GM23338 (cell line): ENCODE measurements at regions not wholly inside any gene's neighbourhood (a gene's known extent, or its start where the extent isn't known, plus 50 kb on each side); places are given as distances from the start of the nearest gene placed in this dataset.

Source experiments
- ATAC-seq: fragments of 200-7000 bp; cut with Tn5 transposase; 3 replicates; pipeline ENCODE4 v1.9.1; 2020
- DNase-seq: peaks from one replicate; pipeline ENCODE4 v3.0.0-alpha.2; 2015; ENCODE audit warnings: low spot score
- H2AFZ ChIP-seq: fragments of 200-600 bp; sonication (generic); 2 replicates; pipeline ENCODE4 v1.8.0; 2016; ENCODE audit warnings: antibody characterized with exemption, mild to moderate bottlenecking, moderate library complexity
- H3F3A ChIP-seq: fragments of 200-600 bp; sonication (generic); replicated peaks from 2 replicates; pipeline ENCODE4 v1.8.0; 2017; ENCODE audit warnings: antibody characterized with exemption, mixed run types, low read depth
- H3K27ac ChIP-seq: fragments of 200-600 bp; sonication (generic); 2 replicates; pipeline ENCODE4 v1.6.1; 2016; ENCODE audit warnings: low read depth
- H3K27me3 ChIP-seq: fragments of 200-600 bp; sonication (generic); 2 replicates; pipeline ENCODE4 v1.8.0; 2016; ENCODE audit warnings: mild to moderate bottlenecking, mixed run types, moderate library complexity; ENCODE audit not compliant: insufficient read depth
- H3K36me3 ChIP-seq: fragments of 200-600 bp; sonication (generic); 2 replicates; pipeline ENCODE4 v1.8.0; 2016; ENCODE audit warnings: mild to moderate bottlenecking; ENCODE audit not compliant: insufficient read depth
- H3K4me1 ChIP-seq: fragments of 200-600 bp; sonication (generic); 2 replicates; pipeline ENCODE4 v1.8.0; 2016; ENCODE audit warnings: mild to moderate bottlenecking, moderate library complexity; ENCODE audit not compliant: insufficient read depth
- H3K4me2 ChIP-seq: fragments of 200-600 bp; sonication (generic); 2 replicates; pipeline ENCODE4 v1.7.1; 2017; ENCODE audit warnings: mixed run types
- H3K4me3 ChIP-seq: fragments of 200-600 bp; sonication (generic); 2 replicates; pipeline ENCODE4 v1.6.1; 2016; ENCODE audit warnings: mixed run types
- H3K79me2 ChIP-seq: fragments of 200-600 bp; sonication (generic); replicated peaks from 2 replicates; pipeline ENCODE4 v1.8.0; 2017; ENCODE audit warnings: mild to moderate bottlenecking; ENCODE audit not compliant: insufficient read depth
- H3K9me2 ChIP-seq: fragments of 200-600 bp; sonication (generic); 2 replicates; pipeline ENCODE4 v1.8.0; 2017; ENCODE audit not compliant: insufficient read depth
- H4K20me1 ChIP-seq: fragments of 200-600 bp; sonication (generic); replicated peaks from 2 replicates; pipeline ENCODE4 v1.8.0; 2017; ENCODE audit warnings: mild to moderate bottlenecking; ENCODE audit not compliant: insufficient read depth
- H3K27ac Mint-ChIP-seq: 2 replicates; pipeline ENCODE4 v1.8.0; 2020; ENCODE audit warnings: inconsistent platforms, mild to moderate bottlenecking, moderate library complexity, mixed read lengths
- H3K27me3 Mint-ChIP-seq: 3 replicates; pipeline ENCODE4 v1.8.0; 2022; ENCODE audit warnings: low read depth, mild to moderate bottlenecking, moderate library complexity, mixed read lengths, inconsistent platforms; ENCODE audit not compliant: insufficient read depth, poor library complexity
- H3K36me3 Mint-ChIP-seq: 3 replicates; pipeline ENCODE4 v1.8.0; 2021; ENCODE audit warnings: low read depth, mild to moderate bottlenecking, inconsistent platforms, moderate library complexity, mixed read lengths
- H3K4me1 Mint-ChIP-seq: 3 replicates; pipeline ENCODE4 v1.8.0; 2020; ENCODE audit warnings: mild to moderate bottlenecking, inconsistent platforms, mixed read lengths
- H3K4me3 Mint-ChIP-seq: 3 replicates; pipeline ENCODE4 v1.8.0; 2021; ENCODE audit warnings: moderate library complexity, mild to moderate bottlenecking, inconsistent platforms, mixed read lengths
- H3K9me3 Mint-ChIP-seq: 3 replicates; pipeline ENCODE4 v1.8.0; 2020; ENCODE audit warnings: moderate library complexity, mild to moderate bottlenecking, inconsistent platforms, mixed read lengths
- CREB1 ChIP-seq: fragments of 250-450 bp; sonication (Bioruptor Pico); IDR thresholded peaks from 2 replicates; pipeline ENCODE4 v1.5.0; 2020; ENCODE audit warnings: low read depth, mild to moderate bottlenecking, moderate library complexity
- EZH2 ChIP-seq: fragments of 200-600 bp; sonication (generic); IDR thresholded peaks from one replicate; pipeline ENCODE4 v1.8.0; 2017; ENCODE audit warnings: antibody characterized with exemption, mild to moderate bottlenecking, low read depth; ENCODE audit not compliant: unreplicated experiment
- JUNB ChIP-seq: IDR thresholded peaks from one replicate; pipeline ENCODE4 v1.6.1; 2016; ENCODE audit warnings: antibody characterized with exemption; ENCODE audit not compliant: unreplicated experiment
- NANOG ChIP-seq: IDR thresholded peaks from 2 replicates; pipeline ENCODE4 v1.6.1; 2016; ENCODE audit warnings: antibody characterized with exemption, borderline replicate concordance
- REST ChIP-seq: IDR thresholded peaks from one replicate; pipeline ENCODE4 v1.6.1; 2018; ENCODE audit warnings: antibody characterized with exemption; ENCODE audit not compliant: unreplicated experiment
- ZNF114 ChIP-seq: fragments of 250-450 bp; sonication (Bioruptor Pico); IDR thresholded peaks from 2 replicates; pipeline ENCODE4 v1.5.0; 2020; ENCODE audit warnings: mild to moderate bottlenecking, moderate library complexity
- ZNF331 ChIP-seq: fragments of 250-450 bp; sonication (Bioruptor Pico); IDR thresholded peaks from 2 replicates; pipeline ENCODE4 v1.5.0; 2020; ENCODE audit warnings: low read depth, mild to moderate bottlenecking, moderate library complexity
- TF ChIP-seq, protein P1 (sequence below): IDR thresholded peaks from 2 replicates; pipeline ENCODE4 v1.6.1; 2016; ENCODE audit warnings: antibody characterized with exemption
- TF ChIP-seq, protein P2 (sequence below): fragments of 250-450 bp; sonication (Bioruptor Pico); IDR thresholded peaks from 2 replicates; pipeline ENCODE4 v1.5.0; 2020; ENCODE audit warnings: mild to moderate bottlenecking, moderate library complexity

- Histone ChIP-seq H3K4me2 (no peak overlapping the region), H3K27ac (no peak overlapping the region), H3K27me3 (no peaks in the 10 kb centered on the region), H3K4me1 (no peaks in the 10 kb centered on the region), H3F3A (no peaks in the 10 kb centered on the region), H3K9me2 (peaks cover 6% of the 10 kb centered on the region; the same call in 1 of the 2 replicates), H3K36me3 (no peaks in the 10 kb centered on the region), H3K79me2 (no peaks in the 10 kb centered on the region), H2AFZ (no peak overlapping the region), H4K20me1 (no peaks in the 10 kb centered on the region), H3K4me3 (no peak overlapping the region)
- Mint-ChIP-seq H3K27ac (no peak overlapping the region), H3K4me3 (no peak overlapping the region), H3K27me3 (no peaks in the 10 kb centered on the region), H3K9me3 (no peaks in the 10 kb centered on the region; the same call in 2 of the 3 replicates), H3K4me1 (no peaks in the 10 kb centered on the region; the same call in 2 of the 3 replicates), H3K36me3 (no peaks in the 10 kb centered on the region)
- ATAC-seq, result no peak
- no peak for DNase-seq
- TF ChIP-seq EZH2, result no peak
- TF ChIP-seq, protein P1, sequence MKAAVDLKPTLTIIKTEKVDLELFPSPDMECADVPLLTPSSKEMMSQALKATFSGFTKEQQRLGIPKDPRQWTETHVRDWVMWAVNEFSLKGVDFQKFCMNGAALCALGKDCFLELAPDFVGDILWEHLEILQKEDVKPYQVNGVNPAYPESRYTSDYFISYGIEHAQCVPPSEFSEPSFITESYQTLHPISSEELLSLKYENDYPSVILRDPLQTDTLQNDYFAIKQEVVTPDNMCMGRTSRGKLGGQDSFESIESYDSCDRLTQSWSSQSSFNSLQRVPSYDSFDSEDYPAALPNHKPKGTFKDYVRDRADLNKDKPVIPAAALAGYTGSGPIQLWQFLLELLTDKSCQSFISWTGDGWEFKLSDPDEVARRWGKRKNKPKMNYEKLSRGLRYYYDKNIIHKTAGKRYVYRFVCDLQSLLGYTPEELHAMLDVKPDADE, result no peak
- no peak for TF ChIP-seq CREB1 (CRISPR knock-in tag)
- TF ChIP-seq ZNF331, result no peak
These were observed 414.6 kb upstream of the ZMIZ1 start for GRCh38 chr10:78654047-78654590.

- H3K4me1 Mint-ChIP-seq, result no peaks in the 10 kb centered on the region
- H3K27ac ChIP-seq, result no peak overlapping the region
- TF ChIP-seq EZH2 (no peak), NANOG (no peak), REST (no peak), ZNF114 (CRISPR knock-in tag) (no peak), CREB1 (CRISPR knock-in tag) (no peak), JUNB (no peak), ZNF331 (no peak)
- TF ChIP-seq, protein P1, result no peak
- TF ChIP-seq, protein P2, sequence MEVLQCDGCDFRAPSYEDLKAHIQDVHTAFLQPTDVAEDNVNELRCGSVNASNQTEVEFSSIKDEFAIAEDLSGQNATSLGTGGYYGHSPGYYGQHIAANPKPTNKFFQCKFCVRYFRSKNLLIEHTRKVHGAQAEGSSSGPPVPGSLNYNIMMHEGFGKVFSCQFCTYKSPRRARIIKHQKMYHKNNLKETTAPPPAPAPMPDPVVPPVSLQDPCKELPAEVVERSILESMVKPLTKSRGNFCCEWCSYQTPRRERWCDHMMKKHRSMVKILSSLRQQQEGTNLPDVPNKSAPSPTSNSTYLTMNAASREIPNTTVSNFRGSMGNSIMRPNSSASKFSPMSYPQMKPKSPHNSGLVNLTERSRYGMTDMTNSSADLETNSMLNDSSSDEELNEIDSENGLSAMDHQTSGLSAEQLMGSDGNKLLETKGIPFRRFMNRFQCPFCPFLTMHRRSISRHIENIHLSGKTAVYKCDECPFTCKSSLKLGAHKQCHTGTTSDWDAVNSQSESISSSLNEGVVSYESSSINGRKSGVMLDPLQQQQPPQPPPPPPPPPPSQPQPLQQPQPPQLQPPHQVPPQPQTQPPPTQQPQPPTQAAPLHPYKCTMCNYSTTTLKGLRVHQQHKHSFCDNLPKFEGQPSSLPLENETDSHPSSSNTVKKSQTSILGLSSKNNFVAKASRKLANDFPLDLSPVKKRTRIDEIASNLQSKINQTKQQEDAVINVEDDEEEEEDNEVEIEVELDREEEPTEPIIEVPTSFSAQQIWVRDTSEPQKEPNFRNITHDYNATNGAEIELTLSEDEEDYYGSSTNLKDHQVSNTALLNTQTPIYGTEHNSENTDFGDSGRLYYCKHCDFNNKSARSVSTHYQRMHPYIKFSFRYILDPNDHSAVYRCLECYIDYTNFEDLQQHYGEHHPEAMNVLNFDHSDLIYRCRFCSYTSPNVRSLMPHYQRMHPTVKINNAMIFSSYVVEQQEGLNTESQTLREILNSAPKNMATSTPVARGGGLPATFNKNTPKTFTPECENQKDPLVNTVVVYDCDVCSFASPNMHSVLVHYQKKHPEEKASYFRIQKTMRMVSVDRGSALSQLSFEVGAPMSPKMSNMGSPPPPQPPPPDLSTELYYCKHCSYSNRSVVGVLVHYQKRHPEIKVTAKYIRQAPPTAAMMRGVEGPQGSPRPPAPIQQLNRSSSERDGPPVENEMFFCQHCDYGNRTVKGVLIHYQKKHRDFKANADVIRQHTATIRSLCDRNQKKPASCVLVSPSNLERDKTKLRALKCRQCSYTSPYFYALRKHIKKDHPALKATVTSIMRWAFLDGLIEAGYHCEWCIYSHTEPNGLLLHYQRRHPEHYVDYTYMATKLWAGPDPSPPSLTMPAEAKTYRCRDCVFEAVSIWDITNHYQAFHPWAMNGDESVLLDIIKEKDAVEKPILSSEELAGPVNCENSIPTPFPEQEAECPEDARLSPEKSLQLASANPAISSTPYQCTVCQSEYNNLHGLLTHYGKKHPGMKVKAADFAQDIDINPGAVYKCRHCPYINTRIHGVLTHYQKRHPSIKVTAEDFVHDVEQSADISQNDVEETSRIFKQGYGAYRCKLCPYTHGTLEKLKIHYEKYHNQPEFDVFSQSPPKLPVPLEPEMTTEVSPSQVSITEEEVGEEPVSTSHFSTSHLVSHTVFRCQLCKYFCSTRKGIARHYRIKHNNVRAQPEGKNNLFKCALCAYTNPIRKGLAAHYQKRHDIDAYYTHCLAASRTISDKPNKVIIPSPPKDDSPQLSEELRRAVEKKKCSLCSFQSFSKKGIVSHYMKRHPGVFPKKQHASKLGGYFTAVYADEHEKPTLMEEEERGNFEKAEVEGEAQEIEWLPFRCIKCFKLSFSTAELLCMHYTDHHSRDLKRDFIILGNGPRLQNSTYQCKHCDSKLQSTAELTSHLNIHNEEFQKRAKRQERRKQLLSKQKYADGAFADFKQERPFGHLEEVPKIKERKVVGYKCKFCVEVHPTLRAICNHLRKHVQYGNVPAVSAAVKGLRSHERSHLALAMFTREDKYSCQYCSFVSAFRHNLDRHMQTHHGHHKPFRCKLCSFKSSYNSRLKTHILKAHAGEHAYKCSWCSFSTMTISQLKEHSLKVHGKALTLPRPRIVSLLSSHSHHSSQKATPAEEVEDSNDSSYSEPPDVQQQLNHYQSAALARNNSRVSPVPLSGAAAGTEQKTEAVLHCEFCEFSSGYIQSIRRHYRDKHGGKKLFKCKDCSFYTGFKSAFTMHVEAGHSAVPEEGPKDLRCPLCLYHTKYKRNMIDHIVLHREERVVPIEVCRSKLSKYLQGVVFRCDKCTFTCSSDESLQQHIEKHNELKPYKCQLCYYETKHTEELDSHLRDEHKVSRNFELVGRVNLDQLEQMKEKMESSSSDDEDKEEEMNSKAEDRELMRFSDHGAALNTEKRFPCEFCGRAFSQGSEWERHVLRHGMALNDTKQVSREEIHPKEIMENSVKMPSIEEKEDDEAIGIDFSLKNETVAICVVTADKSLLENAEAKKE (CRISPR knock-in tag), result no peak
These were observed 412.8 kb upstream of the ZMIZ1 start for GRCh38 chr10:78655979-78656378.

More at GRCh38 chr10:78655979-78656378, 412.8 kb upstream of the ZMIZ1 start:
- no peaks in the 10 kb centered on the region for H3K36me3 ChIP-seq
- peaks cover 6% of the 10 kb centered on the region; the same call in 1 of the 2 replicates for H3K9me2 ChIP-seq
- H3K27me3 Mint-ChIP-seq, result no peaks in the 10 kb centered on the region
- no peaks in the 10 kb centered on the region for H3K27me3 ChIP-seq
- no peak overlapping the region for H3K4me2 ChIP-seq
- H3K79me2 ChIP-seq, result no peaks in the 10 kb centered on the region
- no peaks in the 10 kb centered on the region; the same call in 2 of the 3 replicates for H3K9me3 Mint-ChIP-seq
- H3K4me1 ChIP-seq, result no peaks in the 10 kb centered on the region
- no peak overlapping the region for H3K4me3 ChIP-seq
- no peak overlapping the region for H3K27ac Mint-ChIP-seq
- H2AFZ ChIP-seq, result peak overlapping the region; percentile 47; the same call in 1 of the 2 replicates
- H3K36me3 Mint-ChIP-seq, result no peaks in the 10 kb centered on the region
- DNase-seq (no peak), ATAC-seq (no peak)
- no peak overlapping the region for H3K4me3 Mint-ChIP-seq
- no peaks in the 10 kb centered on the region for H3F3A ChIP-seq
- H4K20me1 ChIP-seq, result no peaks in the 10 kb centered on the region
